Activated CD8-positive, alpha-beta T cell treated with anti-CD3 and anti-CD28 coated beads for 36 hours (primary cell): ENCODE measurements at regions not wholly inside any gene's neighbourhood (a gene's known extent, or its start where the extent isn't known, plus 50 kb on each side); places are given as distances from the start of the nearest gene placed in this dataset.

ENCODE experiments used
- ATAC-seq: fragments of 200-7000 bp; cut with Tn5 transposase; one replicate; pipeline ENCODE4 v1.10.0; 2021; ENCODE audit warnings: mild to moderate bottlenecking, moderate library complexity
- CTCF ChIA-PET: fragments of 350-600 bp; sonication (Branson Sonifier 250); formaldehyde crosslinking; loops from one replicate; lab custom pipeline; 2021; ENCODE audit warnings: antibody characterized with exemption; lab: Charles Lee
- POLR2A ChIA-PET: fragments of 350-600 bp; sonication (Branson Sonifier 250); formaldehyde crosslinking; loops from one replicate; lab custom pipeline; 2021; ENCODE audit warnings: antibody characterized with exemption; lab: Charles Lee
- DNase-seq: peaks from one replicate; pipeline ENCODE4 v3.0.0-alpha.2; 2020
- H3K27ac Mint-ChIP-seq: one replicate; pipeline ENCODE4 v1.8.0; 2021; ENCODE audit warnings: mild to moderate bottlenecking, mixed read lengths
- H3K27me3 Mint-ChIP-seq: one replicate; pipeline ENCODE4 v1.8.0; 2021; ENCODE audit warnings: mixed read lengths
- H3K36me3 Mint-ChIP-seq: one replicate; pipeline ENCODE4 v1.8.0; 2021; ENCODE audit warnings: low read depth, mixed read lengths
- H3K4me1 Mint-ChIP-seq: one replicate; pipeline ENCODE4 v1.8.0; 2021; ENCODE audit warnings: low read depth, mixed read lengths
- H3K4me3 Mint-ChIP-seq: one replicate; pipeline ENCODE4 v1.8.0; 2021; ENCODE audit warnings: mild to moderate bottlenecking, moderate library complexity, mixed read lengths
- H3K9me3 Mint-ChIP-seq: one replicate; pipeline ENCODE4 v1.8.0; 2021; ENCODE audit warnings: mixed read lengths
- CTCF ChIP-seq: fragments of 200-600 bp; IDR thresholded peaks from one replicate; pipeline ENCODE4 v1.8.0; 2022; ENCODE audit warnings: antibody characterized with exemption, mild to moderate bottlenecking
- intact Hi-C: fragments of 100-400 bp; cut with micrococcal nuclease; formaldehyde crosslinking; loops from one replicate; pipeline ENCODE4 v1.10.0; 2022

DNA sequence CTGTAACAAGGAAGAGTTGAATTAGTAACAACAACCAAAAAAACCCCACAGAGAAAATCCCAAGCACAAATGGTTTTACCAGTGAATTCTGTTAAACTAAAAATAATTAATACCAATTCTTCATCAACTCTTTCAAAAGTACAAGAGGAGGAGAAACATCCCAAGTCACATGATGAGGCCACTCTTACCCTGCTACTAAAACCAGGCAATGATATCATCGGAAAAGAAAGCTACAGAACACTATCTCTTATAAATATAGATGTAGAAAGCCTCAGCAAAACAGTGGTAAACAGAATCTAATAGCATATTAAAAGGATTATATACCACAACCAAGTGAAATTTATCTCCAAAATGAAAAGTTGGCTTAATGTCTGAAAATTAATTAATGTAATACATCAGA lies 168.1 kb upstream of the SLCO3A1 start:
- H3K36me3 Mint-ChIP-seq: no peaks in the 10 kb centered on the region
- POLR2A ChIA-PET: no interaction called here
- ATAC-seq (no peak), DNase-seq (no peak)
- no peak for TF ChIP-seq CTCF
- CTCF ChIA-PET: no interaction called here
- no peaks in the 10 kb centered on the region for H3K4me1 Mint-ChIP-seq
- H3K4me3 Mint-ChIP-seq: no peak overlapping the region
- peaks cover 3% of the 10 kb centered on the region for H3K9me3 Mint-ChIP-seq
- intact Hi-C loops: no loop called here
- no peak overlapping the region for H3K27ac Mint-ChIP-seq
- peaks cover 14% of the 10 kb centered on the region for H3K27me3 Mint-ChIP-seq

DNA sequence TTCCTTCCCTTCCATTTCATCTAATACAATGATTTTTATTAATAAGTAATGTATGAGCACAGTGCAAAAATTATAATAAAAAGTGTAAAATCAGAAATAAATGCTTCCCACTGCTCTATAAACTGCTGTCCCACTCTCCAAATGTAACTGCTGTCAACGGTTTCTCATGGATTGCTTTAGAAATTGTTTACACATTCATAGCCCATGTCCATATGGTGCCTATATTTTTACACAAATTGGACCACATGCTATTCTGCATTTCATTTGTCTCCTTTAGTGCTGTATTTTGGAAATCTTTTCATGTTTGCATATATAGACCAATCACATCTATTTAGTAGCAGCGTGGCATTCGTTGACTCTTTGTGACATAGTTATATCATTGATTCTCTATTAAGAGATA lies 164.7 kb upstream of the SLCO3A1 start:
- Mint-ChIP-seq H3K27me3 (peaks cover 5% of the 10 kb centered on the region), H3K9me3 (peaks cover 3% of the 10 kb centered on the region), H3K4me1 (no peaks in the 10 kb centered on the region), H3K27ac (no peak overlapping the region), H3K36me3 (no peaks in the 10 kb centered on the region), H3K4me3 (no peak overlapping the region)
- ChIA-PET POLR2A (no interaction called here), CTCF (no interaction called here)
- intact Hi-C loops: no loop called here
- ATAC-seq (no peak), DNase-seq (no peak)
- no peak for TF ChIP-seq CTCF

GRCh38 chr15:91689377-91689776 lies 164.1 kb upstream of the SLCO3A1 start:
- H3K9me3 Mint-ChIP-seq: peaks cover 3% of the 10 kb centered on the region
- no peak overlapping the region for H3K4me3 Mint-ChIP-seq
- DNase-seq (no peak), ATAC-seq (no peak)
- H3K27me3 Mint-ChIP-seq: peaks cover 3% of the 10 kb centered on the region
- intact Hi-C loops: no loop called here
- H3K4me1 Mint-ChIP-seq: no peaks in the 10 kb centered on the region
- POLR2A ChIA-PET: no interaction called here
- no peaks in the 10 kb centered on the region for H3K36me3 Mint-ChIP-seq
- TF ChIP-seq CTCF: no peak
- H3K27ac Mint-ChIP-seq: no peak overlapping the region
- CTCF ChIA-PET: no interaction called here

GRCh38 chr15:91692596-91692995 lies 160.9 kb upstream of the SLCO3A1 start:
- no peaks in the 10 kb centered on the region for H3K36me3 Mint-ChIP-seq
- H3K4me1 Mint-ChIP-seq: no peaks in the 10 kb centered on the region
- no peak for TF ChIP-seq CTCF
- CTCF ChIA-PET: interaction anchor here (0.7 to 6.9 kb wide), 3 partner anchors 14 to 394 kb away, joined by 3 to 37 read pairs (median 4); no protein-coding TSS in a partner anchor
- intact Hi-C loops: no loop called here
- H3K4me3 Mint-ChIP-seq: no peak overlapping the region
- DNase-seq: no peak
- no peak for ATAC-seq
- no peaks in the 10 kb centered on the region for H3K27me3 Mint-ChIP-seq
- H3K9me3 Mint-ChIP-seq: peaks cover 3% of the 10 kb centered on the region
- POLR2A ChIA-PET: no interaction called here
- no peak overlapping the region for H3K27ac Mint-ChIP-seq

GRCh38 chr15:91694131-91694830 lies 159.2 kb upstream of the SLCO3A1 start:
- H3K4me3 Mint-ChIP-seq: no peak overlapping the region
- CTCF ChIA-PET: interaction anchor here (6.9 kb wide), 1 partner anchor 12 kb away, joined by 37 read pairs; no protein-coding TSS in a partner anchor
- no peak for TF ChIP-seq CTCF
- no peak for ATAC-seq
- H3K36me3 Mint-ChIP-seq: no peaks in the 10 kb centered on the region
- POLR2A ChIA-PET: no interaction called here
- DNase-seq: no peak
- H3K4me1 Mint-ChIP-seq: no peaks in the 10 kb centered on the region
- no peaks in the 10 kb centered on the region for H3K27me3 Mint-ChIP-seq
- no peaks in the 10 kb centered on the region for H3K9me3 Mint-ChIP-seq
- intact Hi-C loops: no loop called here
- H3K27ac Mint-ChIP-seq: no peak overlapping the region
